Vagina (tissue), 2 donors: ENCODE measurements at regions not wholly inside any gene's neighbourhood (a gene's known extent, or its start where the extent isn't known, plus 50 kb on each side); places are given as distances from the start of the nearest gene placed in this dataset.

ENCODE experiments used
- DNase-seq, 2 donors: peaks; one replicate each; pipeline ENCODE4 v3.0.0-alpha.2; 2017; ENCODE audit errors: extremely low spot score in 2 of 2
- H3K27ac ChIP-seq: fragments of 200-600 bp; sonication (generic); one replicate; pipeline ENCODE4 v1.5.1; 2019
- H3K27me3 ChIP-seq: fragments of 200-600 bp; sonication (generic); one replicate; pipeline ENCODE4 v1.5.1; 2019
- H3K36me3 ChIP-seq, 2 donors: fragments of 200-600 bp; sonication (generic); one replicate each; pipeline ENCODE4 v1.5.1; 2017 to 2019
- H3K4me1 ChIP-seq: fragments of 200-600 bp; sonication (generic); one replicate; pipeline ENCODE4 v1.5.1; 2019
- H3K4me3 ChIP-seq, 2 donors: fragments of 200-600 bp; sonication (generic); 1 replicate in 1 of 2; 2 replicates in 1 of 2; pipeline ENCODE4 v1.5.1; 2016 to 2019
- H3K9me3 ChIP-seq: fragments of 200-600 bp; sonication (generic); one replicate; pipeline ENCODE4 v1.5.1; 2019
- POLR2A ChIP-seq, 2 donors: fragments of 450-650 bp; IDR thresholded peaks; one replicate each; pipeline ENCODE4 v1.6.1; 2017; ENCODE audit warnings: antibody characterized with exemption in 2 of 2, mild to moderate bottlenecking in 2 of 2, moderate library complexity in 2 of 2
- POLR2AphosphoS5 ChIP-seq, 2 donors: sonication (generic); formaldehyde crosslinking; IDR thresholded peaks; one replicate each; pipeline ENCODE4 v1.9.0; 2017; ENCODE audit warnings: antibody characterized with exemption in 2 of 2, mild to moderate bottlenecking in 2 of 2, low read depth in 1 of 2; ENCODE audit not compliant: insufficient read depth in 1 of 2
- intact Hi-C: fragments of 100-400 bp; cut with DNase I; formaldehyde crosslinking; loops from one replicate; pipeline ENCODE4 v1.15.1; 2023
- TF ChIP-seq, protein P1 (sequence below), 3 experiments: fragments of 450-650 bp in 2 of 3; fragments of 200-600 bp in 1 of 3; sonication (generic) in 1 of 3; IDR thresholded peaks; one replicate each; pipeline ENCODE4 v1.5.1; 2017 to 2019; ENCODE audit warnings: antibody characterized with exemption in 3 of 3, mild to moderate bottlenecking in 2 of 3, moderate library complexity in 2 of 3

DNA sequence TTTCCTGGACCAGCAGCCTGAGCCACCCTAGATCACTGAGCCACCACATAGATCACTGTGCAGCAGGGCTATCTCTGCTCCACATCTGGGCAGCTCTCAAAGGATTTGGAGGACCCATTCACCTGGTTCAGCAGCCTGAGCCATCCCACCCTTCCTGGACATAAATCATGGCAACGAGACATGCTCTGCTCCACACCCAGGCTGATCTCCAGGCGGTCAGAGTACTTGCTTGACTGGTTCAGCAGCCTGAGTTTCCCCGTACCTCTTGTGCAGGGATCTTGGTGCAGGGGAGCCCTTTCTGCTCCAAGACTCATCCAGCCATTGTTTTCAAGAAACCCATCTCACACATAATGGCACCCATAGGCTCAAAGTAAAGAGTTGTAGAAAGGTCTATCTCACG, 195.3 kb downstream of the LIG4 start:
- Histone ChIP-seq H3K4me1 (no peaks in the 10 kb centered on the region), H3K36me3 (no peaks in the 10 kb centered on the region), H3K27me3 (no peaks in the 10 kb centered on the region), H3K9me3 (no peaks in the 10 kb centered on the region), H3K27ac (no peak overlapping the region), H3K4me3 (no peak overlapping the region)
- DNase-seq, result no peak
- TF ChIP-seq, protein P1, sequence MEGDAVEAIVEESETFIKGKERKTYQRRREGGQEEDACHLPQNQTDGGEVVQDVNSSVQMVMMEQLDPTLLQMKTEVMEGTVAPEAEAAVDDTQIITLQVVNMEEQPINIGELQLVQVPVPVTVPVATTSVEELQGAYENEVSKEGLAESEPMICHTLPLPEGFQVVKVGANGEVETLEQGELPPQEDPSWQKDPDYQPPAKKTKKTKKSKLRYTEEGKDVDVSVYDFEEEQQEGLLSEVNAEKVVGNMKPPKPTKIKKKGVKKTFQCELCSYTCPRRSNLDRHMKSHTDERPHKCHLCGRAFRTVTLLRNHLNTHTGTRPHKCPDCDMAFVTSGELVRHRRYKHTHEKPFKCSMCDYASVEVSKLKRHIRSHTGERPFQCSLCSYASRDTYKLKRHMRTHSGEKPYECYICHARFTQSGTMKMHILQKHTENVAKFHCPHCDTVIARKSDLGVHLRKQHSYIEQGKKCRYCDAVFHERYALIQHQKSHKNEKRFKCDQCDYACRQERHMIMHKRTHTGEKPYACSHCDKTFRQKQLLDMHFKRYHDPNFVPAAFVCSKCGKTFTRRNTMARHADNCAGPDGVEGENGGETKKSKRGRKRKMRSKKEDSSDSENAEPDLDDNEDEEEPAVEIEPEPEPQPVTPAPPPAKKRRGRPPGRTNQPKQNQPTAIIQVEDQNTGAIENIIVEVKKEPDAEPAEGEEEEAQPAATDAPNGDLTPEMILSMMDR (IDR thresholded peaks at IDR 0.05), result no peak
- no peak for TF ChIP-seq POLR2A (IDR thresholded peaks at IDR 0.05)
- intact Hi-C loops, result no loop called here

DNA sequence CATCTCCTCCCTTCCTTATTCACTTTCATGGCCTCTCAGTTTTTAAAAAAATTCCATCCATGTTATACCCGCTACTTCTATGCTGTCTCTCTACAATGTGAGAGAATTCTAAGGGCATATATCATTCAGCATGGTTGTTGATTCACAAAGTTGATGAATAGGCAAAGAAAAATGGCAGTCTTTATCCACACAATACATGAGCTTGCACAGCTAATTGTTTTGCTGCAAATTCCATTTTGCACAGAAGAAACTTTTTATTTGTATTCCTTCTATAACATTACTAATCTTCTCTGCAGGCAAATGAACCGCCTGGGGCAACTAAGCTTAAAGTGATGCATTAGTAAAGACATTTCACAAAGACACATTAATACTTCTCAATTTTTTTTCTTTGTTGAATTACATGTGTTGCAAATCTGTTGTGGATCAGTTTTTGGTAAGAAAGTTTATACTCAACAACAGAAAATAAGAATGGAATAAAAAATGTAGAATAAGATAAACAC, 196.9 kb downstream of the LIG4 start:
- Histone ChIP-seq H3K27ac (no peak overlapping the region), H3K36me3 (no peaks in the 10 kb centered on the region), H3K9me3 (no peaks in the 10 kb centered on the region), H3K27me3 (no peaks in the 10 kb centered on the region), H3K4me1 (no peaks in the 10 kb centered on the region), H3K4me3 (no peak overlapping the region)
- no peak for DNase-seq
- intact Hi-C loops, result no loop called here
- TF ChIP-seq, protein P1 (IDR thresholded peaks at IDR 0.05), result no peak

DNA sequence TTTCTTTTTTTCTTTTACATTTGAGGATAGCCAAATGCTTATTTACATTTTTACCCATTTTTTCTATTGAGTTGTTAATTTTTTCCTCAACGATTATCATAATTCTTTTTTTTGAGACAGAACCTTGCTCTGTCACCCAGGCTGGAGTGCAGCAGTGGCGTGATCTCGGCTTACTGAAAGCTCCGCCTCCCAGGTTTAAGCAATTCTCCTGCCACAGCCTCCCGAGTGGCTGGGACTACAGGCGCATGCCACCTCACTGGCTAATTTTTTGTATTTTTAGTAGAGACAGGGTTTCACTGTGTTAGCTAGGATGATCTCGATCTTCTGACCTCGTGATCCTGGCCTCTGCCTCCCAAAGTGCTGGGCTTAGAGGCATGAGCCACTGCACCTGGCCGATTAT, 208.7 kb downstream of the LIG4 start:
- TF ChIP-seq, protein P1 (IDR thresholded peaks at IDR 0.05), result no peak
- TF ChIP-seq POLR2AphosphoS5 (IDR thresholded peaks at IDR 0.05; ENCODE audit: insufficient read depth in 1 of 2, low read depth in 1 of 2), result no peak
- TF ChIP-seq POLR2A (IDR thresholded peaks at IDR 0.05), result no peak
- intact Hi-C loops, result no loop called here
- Histone ChIP-seq H3K4me3 (no peak overlapping the region), H3K27ac (no peak overlapping the region), H3K4me1 (no peaks in the 10 kb centered on the region), H3K9me3 (no peaks in the 10 kb centered on the region), H3K36me3 (no peaks in the 10 kb centered on the region), H3K27me3 (no peaks in the 10 kb centered on the region)
- DNase-seq, result no peak

DNA sequence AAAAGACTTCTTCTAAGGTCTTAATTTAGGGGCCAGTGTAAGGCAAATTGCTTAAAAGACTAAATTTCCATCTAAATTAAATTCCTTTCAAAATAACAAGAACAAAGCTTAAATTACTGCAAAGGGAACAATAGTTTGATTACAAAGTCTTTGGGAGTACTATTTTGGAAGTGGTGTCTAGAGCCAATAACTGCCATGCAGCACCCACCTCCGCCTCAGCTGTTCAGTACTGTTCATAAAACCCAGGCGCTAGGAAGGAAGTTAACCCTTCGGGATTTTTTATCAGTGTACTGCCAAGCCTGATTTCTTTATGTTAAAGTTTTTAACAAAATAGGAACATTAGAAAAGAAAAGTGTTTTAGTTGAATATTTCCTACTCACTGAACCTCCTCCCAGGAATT, 210.1 kb downstream of the LIG4 start:
- Histone ChIP-seq H3K9me3 (no peaks in the 10 kb centered on the region), H3K27me3 (no peaks in the 10 kb centered on the region), H3K27ac (no peak overlapping the region), H3K4me3 (no peak overlapping the region), H3K4me1 (no peaks in the 10 kb centered on the region), H3K36me3 (no peaks in the 10 kb centered on the region)
- TF ChIP-seq POLR2AphosphoS5 (IDR thresholded peaks at IDR 0.05; ENCODE audit: insufficient read depth in 1 of 2, low read depth in 1 of 2), result no peak
- no peak for TF ChIP-seq POLR2A (IDR thresholded peaks at IDR 0.05)
- TF ChIP-seq, protein P1 (IDR thresholded peaks at IDR 0.05), result no peak
- intact Hi-C loops, result no loop called here
- DNase-seq, result no peak

DNA sequence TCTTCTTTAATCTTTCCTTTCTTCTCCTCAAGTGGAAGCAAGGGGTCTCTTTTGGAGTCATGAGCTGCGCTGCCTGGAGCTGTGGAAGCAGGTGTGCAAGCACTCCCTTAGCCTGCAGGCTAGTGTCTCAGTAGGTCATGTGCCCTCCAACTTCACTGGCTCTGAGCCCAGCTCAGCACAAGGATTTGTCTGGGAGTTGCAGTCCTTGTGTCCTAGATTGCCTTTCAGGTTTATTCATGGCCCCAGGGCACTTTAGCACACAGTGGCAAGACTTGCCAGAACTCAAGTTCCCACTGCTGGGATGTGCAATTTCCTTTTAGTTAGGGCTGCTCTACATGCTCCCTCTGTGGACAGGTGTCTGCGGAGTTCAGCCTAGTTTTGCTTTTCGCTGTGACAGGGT, 211.7 kb downstream of the LIG4 start:
- Histone ChIP-seq H3K9me3 (no peaks in the 10 kb centered on the region), H3K4me1 (no peaks in the 10 kb centered on the region), H3K27me3 (no peaks in the 10 kb centered on the region), H3K4me3 (no peak overlapping the region), H3K36me3 (no peaks in the 10 kb centered on the region), H3K27ac (no peak overlapping the region)
- TF ChIP-seq POLR2AphosphoS5 (IDR thresholded peaks at IDR 0.05; ENCODE audit: insufficient read depth in 1 of 2, low read depth in 1 of 2) (no peak), POLR2A (IDR thresholded peaks at IDR 0.05) (no peak)
- TF ChIP-seq, protein P1 (IDR thresholded peaks at IDR 0.05), result no peak
- no peak for DNase-seq
- intact Hi-C loops, result no loop called here
